DND-41 (cell line): ENCODE measurements at regions not wholly inside any gene's neighbourhood (a gene's known extent, or its start where the extent isn't known, plus 50 kb on each side); places are given as distances from the start of the nearest gene placed in this dataset.

Source experiments
- ATAC-seq: fragments of 200-7000 bp; cut with Tn5 transposase; 3 replicates; pipeline ENCODE4 v1.9.1; 2021; ENCODE audit warnings: low read depth; ENCODE audit not compliant: insufficient read depth
- DNase-seq: peaks from one replicate; pipeline ENCODE4 v3.0.0-alpha.2; 2020
- H2AFZ ChIP-seq: 2 replicates; pipeline ENCODE4 v1.6.0; 2012; ENCODE audit warnings: low read depth, low read length
- H3K27ac ChIP-seq: 2 replicates; pipeline ENCODE4 v1.5.1; 2012; ENCODE audit warnings: low read length, inconsistent platforms
- H3K27me3 ChIP-seq: fragments of 200-600 bp; sonication (generic); 2 replicates; pipeline ENCODE4 v1.6.0; 2012; ENCODE audit warnings: low read length, mild to moderate bottlenecking, inconsistent platforms; ENCODE audit not compliant: insufficient read depth, poor library complexity
- H3K36me3 ChIP-seq: 2 replicates; pipeline ENCODE4 v1.5.1; 2012; ENCODE audit warnings: low read length, inconsistent platforms; ENCODE audit not compliant: insufficient read depth
- H3K4me1 ChIP-seq: 2 replicates; pipeline ENCODE4 v1.5.1; 2012; ENCODE audit warnings: mild to moderate bottlenecking, low read length; ENCODE audit not compliant: insufficient read depth
- H3K4me2 ChIP-seq: 2 replicates; pipeline ENCODE4 v1.6.0; 2012; ENCODE audit warnings: mild to moderate bottlenecking, moderate library complexity, low read length, inconsistent platforms; ENCODE audit not compliant: insufficient read depth
- H3K4me3 ChIP-seq, 2 experiments: fragments of 200-600 bp in 1 of 2; shearing (Covaris generic) in 1 of 2; 2 replicates each; pipeline ENCODE4 v1.5.1; 2012 to 2016; ENCODE audit warnings: inconsistent platforms in 2 of 2, low read length in 2 of 2, mild to moderate bottlenecking in 2 of 2, low read depth in 1 of 2, moderate library complexity in 1 of 2
- H3K79me2 ChIP-seq: 2 replicates; pipeline ENCODE4 v1.6.0; 2012; ENCODE audit warnings: low read length, inconsistent platforms; ENCODE audit not compliant: insufficient read depth
- H3K9ac ChIP-seq: 2 replicates; pipeline ENCODE4 v1.6.0; 2012; ENCODE audit warnings: low read depth, mild to moderate bottlenecking, inconsistent platforms, low read length, moderate library complexity
- H3K9me3 ChIP-seq: 2 replicates; pipeline ENCODE4 v1.5.1; 2012; ENCODE audit warnings: low read length, moderate library complexity, mild to moderate bottlenecking, inconsistent platforms; ENCODE audit not compliant: insufficient read depth, severe bottlenecking
- H4K20me1 ChIP-seq: 2 replicates; pipeline ENCODE4 v1.6.0; 2012; ENCODE audit warnings: low read length; ENCODE audit not compliant: insufficient read depth
- CTCF ChIP-seq: IDR thresholded peaks from 2 replicates; pipeline ENCODE4 v1.5.1; 2012; ENCODE audit warnings: borderline replicate concordance, low read length, moderate library complexity, mild to moderate bottlenecking; ENCODE audit not compliant: poor library complexity, severe bottlenecking; ENCODE audit errors: extremely low read depth
- EZH2 ChIP-seq: IDR thresholded peaks from 3 replicates; pipeline ENCODE4 v1.6.1; 2012; ENCODE audit warnings: borderline replicate concordance, low read depth, mild to moderate bottlenecking, moderate library complexity, low read length, inconsistent platforms; ENCODE audit not compliant: severe bottlenecking

- TF ChIP-seq EZH2: no peak
- TF ChIP-seq CTCF: no peak
- no peaks in the 10 kb centered on the region for H3K36me3 ChIP-seq
- no peaks in the 10 kb centered on the region for H3K79me2 ChIP-seq
- no peak overlapping the region for H3K4me3 ChIP-seq
- no peaks in the 10 kb centered on the region for H3K9me3 ChIP-seq
- DNase-seq (no peak), ATAC-seq (no peak)
- no peak overlapping the region for H3K4me2 ChIP-seq
- H3K9ac ChIP-seq: no peak overlapping the region
- no peaks in the 10 kb centered on the region for H4K20me1 ChIP-seq
- no peaks in the 10 kb centered on the region for H3K4me1 ChIP-seq
- no peak overlapping the region for H2AFZ ChIP-seq
- H3K27ac ChIP-seq: no peak overlapping the region
- no peaks in the 10 kb centered on the region for H3K27me3 ChIP-seq
Observed at GRCh38 chr13:101003566-101003965, 329.0 kb upstream of the TMTC4 start.

GRCh38 chr13:100989392-100989791 is 314.8 kb upstream of the TMTC4 start:
- Histone ChIP-seq H3K79me2 (no peaks in the 10 kb centered on the region), H3K36me3 (no peaks in the 10 kb centered on the region), H2AFZ (no peak overlapping the region), H4K20me1 (no peaks in the 10 kb centered on the region), H3K4me3 (no peak overlapping the region), H3K9ac (no peak overlapping the region), H3K4me2 (no peak overlapping the region), H3K27ac (no peak overlapping the region), H3K27me3 (no peaks in the 10 kb centered on the region), H3K9me3 (no peaks in the 10 kb centered on the region), H3K4me1 (no peaks in the 10 kb centered on the region)
- no peak for ATAC-seq
- no peak for DNase-seq
- TF ChIP-seq CTCF: no peak
- no peak for TF ChIP-seq EZH2

- no peaks in the 10 kb centered on the region for H4K20me1 ChIP-seq
- no peaks in the 10 kb centered on the region for H3K36me3 ChIP-seq
- no peaks in the 10 kb centered on the region for H3K27me3 ChIP-seq
- DNase-seq: no peak
- no peak for ATAC-seq
- no peak for TF ChIP-seq EZH2
- TF ChIP-seq CTCF: no peak
- no peak overlapping the region for H3K9ac ChIP-seq
- no peak overlapping the region for H2AFZ ChIP-seq
- H3K4me1 ChIP-seq: no peaks in the 10 kb centered on the region
- no peak overlapping the region for H3K4me3 ChIP-seq
- H3K9me3 ChIP-seq: no peaks in the 10 kb centered on the region
- H3K27ac ChIP-seq: no peak overlapping the region
- no peaks in the 10 kb centered on the region for H3K79me2 ChIP-seq
- no peak overlapping the region for H3K4me2 ChIP-seq
Observed at GRCh38 chr13:100988921-100989320, 314.3 kb upstream of the TMTC4 start.

GRCh38 chr13:100987948-100988347 is 313.4 kb upstream of the TMTC4 start:
- H2AFZ ChIP-seq: no peak overlapping the region

More at GRCh38 chr13:100987948-100988347, 313.4 kb upstream of the TMTC4 start:
- Histone ChIP-seq H3K79me2 (no peaks in the 10 kb centered on the region), H3K9ac (no peak overlapping the region), H3K9me3 (no peaks in the 10 kb centered on the region), H3K4me1 (no peaks in the 10 kb centered on the region), H3K36me3 (no peaks in the 10 kb centered on the region), H4K20me1 (no peaks in the 10 kb centered on the region), H3K4me2 (no peak overlapping the region), H3K27ac (no peak overlapping the region), H3K27me3 (no peaks in the 10 kb centered on the region), H3K4me3 (no peak overlapping the region)
- DNase-seq (no peak), ATAC-seq (no peak)
- TF ChIP-seq EZH2: no peak
- no peak for TF ChIP-seq CTCF
